Activated naive CD8-positive, alpha-beta T cell treated with anti-CD3 and anti-CD28 coated beads, Interleukin-2, amount 10 ng/mL, durations not matched to agents 7 days and 5 days (primary cell): ENCODE measurements at regions not wholly inside any gene's neighbourhood (a gene's known extent, or its start where the extent isn't known, plus 50 kb on each side); places are given as distances from the start of the nearest gene placed in this dataset.

Experiments
- ATAC-seq: fragments of 150-1000 bp; cut with Tn5 transposase; one replicate; pipeline ENCODE4 v1.10.0; 2021; ENCODE audit warnings: low read depth, moderate library complexity
- POLR2A ChIA-PET: fragments of 350-600 bp; sonication (Branson Sonifier 250); formaldehyde crosslinking; loops from one replicate; lab custom pipeline; 2021; ENCODE audit warnings: antibody characterized with exemption; lab: Charles Lee
- DNase-seq: peaks from one replicate; pipeline ENCODE4 v3.0.0; 2021
- H3K27ac Mint-ChIP-seq: one replicate; pipeline ENCODE4 v1.8.0; 2022; ENCODE audit warnings: mild to moderate bottlenecking, mixed read lengths
- H3K27me3 Mint-ChIP-seq: one replicate; pipeline ENCODE4 v1.8.0; 2022; ENCODE audit warnings: mild to moderate bottlenecking, moderate library complexity, mixed read lengths
- H3K36me3 Mint-ChIP-seq: one replicate; pipeline ENCODE4 v1.8.0; 2021; ENCODE audit warnings: mild to moderate bottlenecking, mixed read lengths
- H3K4me1 Mint-ChIP-seq: one replicate; pipeline ENCODE4 v1.8.0; 2021; ENCODE audit warnings: mixed read lengths
- H3K4me3 Mint-ChIP-seq: one replicate; pipeline ENCODE4 v1.8.0; 2022; ENCODE audit warnings: mild to moderate bottlenecking, moderate library complexity, mixed read lengths
- H3K9me3 Mint-ChIP-seq: one replicate; pipeline ENCODE4 v1.8.0; 2021; ENCODE audit warnings: mixed read lengths

DNA sequence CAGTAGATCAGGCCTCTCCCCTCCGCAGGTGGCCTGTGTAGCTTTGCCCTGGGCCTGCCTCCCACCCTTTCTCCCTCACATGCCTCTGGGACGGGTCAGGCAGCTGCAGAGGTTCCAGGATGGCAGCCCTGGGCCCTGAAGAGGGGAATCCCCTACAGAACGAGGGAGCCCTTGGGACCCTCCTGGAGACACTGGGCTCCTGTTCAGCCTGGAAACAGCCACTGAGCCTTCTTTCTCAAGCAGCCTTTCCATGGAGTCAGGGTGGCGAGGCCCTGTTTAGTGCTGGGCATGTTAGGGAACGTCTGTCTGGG is 720.9 kb downstream of the BRD1 start:
- POLR2A ChIA-PET = no interaction called here
- Mint-ChIP-seq H3K9me3 (no peaks in the 10 kb centered on the region), H3K4me3 (no peak overlapping the region), H3K4me1 (no peaks in the 10 kb centered on the region), H3K27me3 (peaks cover 4% of the 10 kb centered on the region), H3K36me3 (no peaks in the 10 kb centered on the region), H3K27ac (no peak overlapping the region)
- DNase-seq (no peak), ATAC-seq (no peak)

DNA sequence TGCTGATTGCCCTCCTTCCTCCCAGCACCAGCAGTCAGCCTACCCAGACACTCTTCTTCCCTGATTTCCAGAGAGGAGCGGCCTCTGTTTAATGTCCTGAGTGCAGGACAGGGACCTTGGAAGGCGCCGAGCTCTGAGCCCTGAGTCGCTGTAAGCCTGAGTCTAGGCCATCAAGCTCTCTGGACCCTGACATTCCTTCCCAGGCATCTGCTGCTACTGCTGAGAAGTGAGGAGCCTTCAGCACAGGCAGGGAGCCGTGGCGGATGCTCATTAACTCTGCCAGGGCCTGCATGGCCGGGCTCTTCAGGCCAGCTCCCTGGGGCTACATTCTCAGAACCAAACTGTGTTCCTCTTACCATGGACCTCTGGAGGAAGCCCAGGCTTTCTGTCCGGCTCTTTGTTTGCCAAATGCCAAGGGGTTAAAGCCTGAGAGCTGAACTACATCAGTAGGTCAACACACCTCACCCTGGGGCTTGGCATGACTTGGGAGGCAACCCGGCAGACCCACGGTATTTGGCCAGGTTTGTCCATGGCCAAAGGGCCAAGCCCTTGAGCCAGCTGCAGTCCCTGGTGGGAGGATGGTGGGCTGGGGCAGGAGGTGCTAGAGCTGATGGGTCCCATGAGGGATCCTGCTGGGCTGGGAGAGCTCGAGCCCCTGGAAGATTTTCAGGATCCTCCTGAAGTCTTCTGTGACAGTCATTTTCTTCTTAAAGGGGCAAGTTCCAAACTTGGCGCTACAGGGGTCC is 721.4 kb downstream of the BRD1 start:
- no peak overlapping the region for H3K27ac Mint-ChIP-seq
- H3K4me1 Mint-ChIP-seq = no peaks in the 10 kb centered on the region
- DNase-seq (no peak), ATAC-seq (no peak)
- POLR2A ChIA-PET = no interaction called here
- H3K36me3 Mint-ChIP-seq = no peaks in the 10 kb centered on the region
- no peak overlapping the region for H3K4me3 Mint-ChIP-seq
- H3K9me3 Mint-ChIP-seq = no peaks in the 10 kb centered on the region
- H3K27me3 Mint-ChIP-seq = peaks cover 4% of the 10 kb centered on the region

GRCh38 chr22:49104434-49104833 is 723.2 kb downstream of the BRD1 start:
- no peak for ATAC-seq
- DNase-seq = no peak
- Mint-ChIP-seq H3K27ac (no peak overlapping the region), H3K4me3 (no peak overlapping the region), H3K36me3 (no peaks in the 10 kb centered on the region), H3K9me3 (no peaks in the 10 kb centered on the region), H3K4me1 (no peaks in the 10 kb centered on the region), H3K27me3 (peaks cover 2% of the 10 kb centered on the region)
- POLR2A ChIA-PET = no interaction called here

- Mint-ChIP-seq H3K9me3 (no peaks in the 10 kb centered on the region), H3K27me3 (peaks cover 2% of the 10 kb centered on the region)
- no peak for DNase-seq
Measured at GRCh38 chr22:49103314-49104059, 724.2 kb downstream of the BRD1 start.

GRCh38 chr22:49102367-49102766 is 725.3 kb downstream of the BRD1 start:
- H3K27ac Mint-ChIP-seq = no peak overlapping the region
- H3K4me3 Mint-ChIP-seq = no peak overlapping the region
- H3K4me1 Mint-ChIP-seq = no peaks in the 10 kb centered on the region
- no peaks in the 10 kb centered on the region for H3K9me3 Mint-ChIP-seq
- peaks cover 2% of the 10 kb centered on the region for H3K27me3 Mint-ChIP-seq
- no peaks in the 10 kb centered on the region for H3K36me3 Mint-ChIP-seq
- DNase-seq = no peak
- POLR2A ChIA-PET = no interaction called here
- ATAC-seq = no peak

More at GRCh38 chr22:49103314-49104059, 724.2 kb downstream of the BRD1 start:
- no peaks in the 10 kb centered on the region for H3K36me3 Mint-ChIP-seq
- no peak overlapping the region for H3K4me3 Mint-ChIP-seq
- POLR2A ChIA-PET = no interaction called here
- H3K4me1 Mint-ChIP-seq = no peaks in the 10 kb centered on the region
- H3K27ac Mint-ChIP-seq = no peak overlapping the region
- no peak for ATAC-seq

DNA sequence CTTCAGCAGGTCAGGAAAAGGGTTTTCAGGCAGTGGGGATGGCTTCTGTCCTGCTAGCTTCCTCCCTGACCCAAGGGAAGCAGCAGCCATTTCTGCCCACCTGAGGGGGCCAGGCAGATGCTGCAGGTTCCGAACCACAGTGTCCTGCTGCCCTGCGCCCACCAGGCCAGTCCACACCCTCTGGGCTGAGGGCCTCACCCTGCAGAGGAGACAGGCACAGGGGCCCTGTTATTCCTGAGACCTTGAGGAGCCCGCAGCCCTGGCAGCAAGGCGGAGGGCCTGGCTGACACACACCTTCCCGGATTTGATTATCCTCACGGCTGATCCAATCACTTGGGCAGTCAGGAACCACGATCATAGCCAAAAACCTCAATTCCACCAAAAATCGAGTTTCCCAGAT is 725.8 kb downstream of the BRD1 start:
- H3K36me3 Mint-ChIP-seq = no peaks in the 10 kb centered on the region
- H3K9me3 Mint-ChIP-seq = no peaks in the 10 kb centered on the region

GRCh38 chr22:49101225-49101624 is 726.4 kb downstream of the BRD1 start:
- ATAC-seq = no peak
- DNase-seq = no peak
- no peaks in the 10 kb centered on the region for H3K4me1 Mint-ChIP-seq
- H3K4me3 Mint-ChIP-seq = no peak overlapping the region
- POLR2A ChIA-PET = no interaction called here
- H3K36me3 Mint-ChIP-seq = no peaks in the 10 kb centered on the region
- peaks cover 2% of the 10 kb centered on the region for H3K27me3 Mint-ChIP-seq
- no peak overlapping the region for H3K27ac Mint-ChIP-seq
- H3K9me3 Mint-ChIP-seq = no peaks in the 10 kb centered on the region

More for the DNA sequence above, 725.8 kb downstream of the BRD1 start:
- H3K4me3 Mint-ChIP-seq = no peak overlapping the region
- POLR2A ChIA-PET = no interaction called here
- DNase-seq (no peak), ATAC-seq (no peak)
- no peaks in the 10 kb centered on the region for H3K4me1 Mint-ChIP-seq
- H3K27me3 Mint-ChIP-seq = peaks cover 2% of the 10 kb centered on the region
- H3K27ac Mint-ChIP-seq = no peak overlapping the region

GRCh38 chr22:49100773-49101172 is 726.9 kb downstream of the BRD1 start:
- H3K4me3 Mint-ChIP-seq = no peak overlapping the region
- H3K27ac Mint-ChIP-seq = no peak overlapping the region
- no peaks in the 10 kb centered on the region for H3K36me3 Mint-ChIP-seq
- peaks cover 2% of the 10 kb centered on the region for H3K27me3 Mint-ChIP-seq
- H3K4me1 Mint-ChIP-seq = no peaks in the 10 kb centered on the region
- POLR2A ChIA-PET = no interaction called here
- no peaks in the 10 kb centered on the region for H3K9me3 Mint-ChIP-seq
- no peak for ATAC-seq
- no peak for DNase-seq

DNA sequence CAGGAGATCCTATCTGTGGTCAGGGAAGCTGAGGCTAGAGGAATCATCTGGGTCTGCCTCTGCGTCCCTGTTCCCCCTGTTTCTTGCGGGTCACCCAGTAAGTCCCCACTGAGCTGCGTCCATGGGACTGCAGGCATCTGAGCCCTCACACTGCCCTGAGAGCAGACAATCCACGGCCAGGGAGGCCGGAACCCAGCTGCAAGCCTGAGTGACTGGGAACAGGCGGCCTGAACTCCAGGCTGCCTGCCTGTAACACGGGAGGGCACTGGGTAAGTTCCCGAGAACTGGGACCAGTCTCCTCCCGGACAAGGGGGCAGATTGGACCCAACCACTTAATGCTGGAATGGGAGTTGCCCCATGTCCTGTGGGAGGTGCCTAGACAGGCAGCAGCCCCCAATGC is 727.4 kb downstream of the BRD1 start:
- Mint-ChIP-seq H3K27ac (no peak overlapping the region), H3K9me3 (no peaks in the 10 kb centered on the region), H3K36me3 (no peaks in the 10 kb centered on the region), H3K4me3 (no peak overlapping the region), H3K4me1 (no peaks in the 10 kb centered on the region), H3K27me3 (peaks cover 1% of the 10 kb centered on the region)
- no peak for DNase-seq
- POLR2A ChIA-PET = no interaction called here
- no peak for ATAC-seq

DNA sequence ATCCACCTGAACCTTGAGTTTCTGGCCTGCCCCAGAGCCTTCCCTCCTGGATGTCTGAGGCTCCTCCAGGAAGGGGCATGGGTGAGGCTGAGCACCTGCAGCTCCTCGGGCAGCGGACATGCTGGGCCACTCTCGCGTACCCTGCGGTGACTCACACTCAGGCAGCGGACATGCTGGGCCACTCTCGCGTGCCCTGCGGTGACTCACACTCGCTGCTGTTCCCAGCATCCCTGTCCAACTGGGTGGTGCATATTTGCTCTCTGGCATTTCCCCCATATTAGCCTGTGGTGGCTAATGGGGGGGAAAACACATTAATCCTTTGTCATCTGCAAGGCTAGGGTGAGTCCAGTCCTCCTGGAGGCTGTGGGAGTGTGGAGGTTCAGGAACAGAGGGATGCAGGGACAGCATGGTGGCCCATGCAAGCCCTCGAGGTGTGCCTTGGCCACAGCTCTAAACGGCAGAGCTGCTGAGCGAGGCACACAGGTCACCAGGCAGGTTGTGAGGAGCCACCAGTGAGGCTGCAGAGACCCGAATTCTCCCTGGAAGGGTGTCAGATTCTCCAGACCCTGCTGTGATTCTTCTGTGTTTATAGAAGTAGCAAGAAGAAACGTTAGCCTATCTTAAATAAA is 728.1 kb downstream of the BRD1 start:
- Mint-ChIP-seq H3K4me3 (no peak overlapping the region), H3K27ac (no peak overlapping the region), H3K4me1 (no peaks in the 10 kb centered on the region), H3K36me3 (no peaks in the 10 kb centered on the region), H3K9me3 (no peaks in the 10 kb centered on the region), H3K27me3 (no peaks in the 10 kb centered on the region)
- POLR2A ChIA-PET = no interaction called here
- ATAC-seq = no peak
- no peak for DNase-seq

DNA sequence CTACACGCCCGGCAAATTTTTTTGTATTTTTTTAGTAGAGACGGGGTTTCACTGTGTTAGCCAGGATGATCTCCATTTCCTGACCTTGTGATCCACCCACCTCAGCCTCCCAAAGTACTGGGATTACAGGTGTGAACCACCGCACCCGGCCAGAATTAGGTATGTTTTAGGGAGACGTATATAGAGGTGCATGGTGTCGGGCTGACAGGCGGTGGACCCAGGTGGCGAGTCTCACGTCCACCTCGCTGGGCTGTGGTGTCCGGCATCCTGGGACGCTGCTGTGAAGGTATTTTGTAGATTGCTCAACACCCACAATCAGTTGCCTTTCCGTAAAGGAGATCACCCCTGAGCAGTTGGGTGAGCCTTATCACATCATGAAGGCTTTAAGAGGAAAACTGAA is 728.6 kb downstream of the BRD1 start:
- H3K4me3 Mint-ChIP-seq = no peak overlapping the region
- no peak overlapping the region for H3K27ac Mint-ChIP-seq
- no peaks in the 10 kb centered on the region for H3K4me1 Mint-ChIP-seq
- DNase-seq (no peak), ATAC-seq (no peak)
- POLR2A ChIA-PET = no interaction called here
- no peaks in the 10 kb centered on the region for H3K9me3 Mint-ChIP-seq
- H3K27me3 Mint-ChIP-seq = no peaks in the 10 kb centered on the region
- no peaks in the 10 kb centered on the region for H3K36me3 Mint-ChIP-seq

DNA sequence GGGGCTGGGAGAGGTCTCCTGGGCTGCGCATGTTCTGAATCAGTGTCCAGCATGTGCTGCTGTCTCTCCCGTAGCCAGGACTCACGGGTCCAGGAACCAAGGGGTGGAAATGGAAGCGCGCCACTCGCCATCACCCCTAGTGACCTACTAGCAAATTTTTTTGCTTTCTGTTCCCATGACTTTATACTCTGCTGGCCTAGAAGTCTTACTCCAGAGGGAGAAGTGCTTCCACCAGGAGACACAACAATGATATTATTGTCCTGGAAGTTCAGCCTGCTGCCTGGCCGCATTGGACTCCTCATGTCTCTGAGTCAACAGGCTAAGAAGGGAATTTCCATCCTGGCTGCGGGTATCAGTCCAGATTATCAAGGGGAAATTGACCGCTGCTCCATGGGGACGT is 729.7 kb downstream of the BRD1 start:
- no peaks in the 10 kb centered on the region for H3K4me1 Mint-ChIP-seq
- H3K9me3 Mint-ChIP-seq = no peaks in the 10 kb centered on the region
- no peak overlapping the region for H3K4me3 Mint-ChIP-seq
- POLR2A ChIA-PET = no interaction called here
- no peaks in the 10 kb centered on the region for H3K36me3 Mint-ChIP-seq
- no peak overlapping the region for H3K27ac Mint-ChIP-seq
- H3K27me3 Mint-ChIP-seq = no peaks in the 10 kb centered on the region
- DNase-seq = no peak
- no peak for ATAC-seq

DNA sequence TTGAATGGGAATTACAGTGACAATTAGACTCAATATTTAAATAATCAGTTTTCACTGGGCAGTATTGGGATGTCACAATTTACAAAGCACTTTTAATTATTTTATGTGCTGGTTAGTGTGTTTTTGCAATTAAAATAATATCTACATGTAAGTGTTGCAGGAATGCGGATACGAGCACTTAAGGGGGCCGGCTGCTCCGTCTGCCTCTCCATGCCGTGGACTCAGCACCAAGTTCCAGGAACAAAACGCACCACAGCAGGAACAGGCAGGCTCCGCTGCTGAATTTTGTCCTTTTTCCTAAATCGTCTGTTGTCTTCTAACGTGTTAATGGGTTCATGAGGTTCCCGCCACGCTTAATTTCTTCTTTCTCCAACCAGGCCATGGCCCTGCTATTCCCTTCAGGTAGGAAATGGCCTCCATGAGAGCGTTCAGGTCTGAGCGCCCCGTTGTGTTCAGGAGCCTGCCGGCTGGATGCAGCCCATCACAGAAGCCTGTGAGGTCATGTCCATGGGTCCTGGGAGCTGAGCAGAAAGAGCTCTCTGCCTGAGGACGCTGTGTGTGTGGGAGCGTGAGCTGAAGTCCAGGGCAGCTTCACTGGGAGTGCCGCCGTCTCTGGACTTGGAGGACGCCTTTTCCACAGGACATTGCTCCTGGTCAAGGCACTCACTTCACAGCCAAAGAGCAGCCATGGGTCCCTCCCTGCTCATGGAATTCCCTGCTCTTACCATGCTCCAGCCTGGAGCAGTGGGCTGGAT is 730.3 kb downstream of the BRD1 start:
- no peaks in the 10 kb centered on the region for H3K9me3 Mint-ChIP-seq
- no peaks in the 10 kb centered on the region for H3K4me1 Mint-ChIP-seq
- no peak for ATAC-seq
- POLR2A ChIA-PET = no interaction called here
- H3K27me3 Mint-ChIP-seq = no peaks in the 10 kb centered on the region
- no peak overlapping the region for H3K4me3 Mint-ChIP-seq
- H3K27ac Mint-ChIP-seq = no peak overlapping the region
- no peaks in the 10 kb centered on the region for H3K36me3 Mint-ChIP-seq
- DNase-seq = peak; percentile 12
